ENCODE measurements at regions not wholly inside any gene's neighbourhood (a gene's known extent, or its start where the extent isn't known, plus 50 kb on each side); places are given as distances from the start of the nearest gene placed in this dataset.

DNA sequence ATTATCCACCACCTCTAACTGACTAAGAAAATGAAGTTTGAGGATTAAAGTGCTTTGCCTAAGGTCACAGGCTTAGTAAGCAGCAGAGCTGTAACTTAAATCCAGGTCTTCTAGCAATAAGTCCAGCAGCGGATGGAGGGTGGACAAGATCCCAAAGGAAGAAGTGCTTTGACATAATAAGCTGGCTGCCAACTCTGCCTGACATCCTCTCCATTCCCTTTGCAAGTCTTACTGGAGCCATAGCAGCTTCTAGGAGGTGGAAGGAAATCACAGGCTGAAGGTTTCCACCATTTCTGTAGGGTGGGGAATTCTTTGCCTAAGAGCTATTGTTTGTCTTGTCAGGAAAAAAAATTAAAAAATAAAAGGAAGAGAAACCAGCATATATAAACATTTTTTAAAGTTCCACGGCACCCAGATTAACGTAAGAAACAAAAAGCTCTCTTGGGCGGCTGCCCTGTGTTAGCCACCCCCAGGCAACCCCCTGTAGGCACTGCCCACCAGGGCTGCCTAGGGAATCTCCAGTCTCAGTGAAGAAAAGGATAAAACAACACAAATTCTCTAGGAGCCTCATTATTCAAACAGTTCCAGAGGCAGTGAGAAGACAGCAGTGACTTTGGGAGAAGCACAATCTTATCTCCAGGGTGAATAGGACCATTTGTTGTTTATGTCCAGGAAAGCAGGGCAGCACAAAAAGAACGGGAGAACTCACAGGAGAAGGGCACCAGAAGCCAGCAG lies 380.8 kb upstream of the CADM1 start:
- TF ChIP-seq, protein P1, sequence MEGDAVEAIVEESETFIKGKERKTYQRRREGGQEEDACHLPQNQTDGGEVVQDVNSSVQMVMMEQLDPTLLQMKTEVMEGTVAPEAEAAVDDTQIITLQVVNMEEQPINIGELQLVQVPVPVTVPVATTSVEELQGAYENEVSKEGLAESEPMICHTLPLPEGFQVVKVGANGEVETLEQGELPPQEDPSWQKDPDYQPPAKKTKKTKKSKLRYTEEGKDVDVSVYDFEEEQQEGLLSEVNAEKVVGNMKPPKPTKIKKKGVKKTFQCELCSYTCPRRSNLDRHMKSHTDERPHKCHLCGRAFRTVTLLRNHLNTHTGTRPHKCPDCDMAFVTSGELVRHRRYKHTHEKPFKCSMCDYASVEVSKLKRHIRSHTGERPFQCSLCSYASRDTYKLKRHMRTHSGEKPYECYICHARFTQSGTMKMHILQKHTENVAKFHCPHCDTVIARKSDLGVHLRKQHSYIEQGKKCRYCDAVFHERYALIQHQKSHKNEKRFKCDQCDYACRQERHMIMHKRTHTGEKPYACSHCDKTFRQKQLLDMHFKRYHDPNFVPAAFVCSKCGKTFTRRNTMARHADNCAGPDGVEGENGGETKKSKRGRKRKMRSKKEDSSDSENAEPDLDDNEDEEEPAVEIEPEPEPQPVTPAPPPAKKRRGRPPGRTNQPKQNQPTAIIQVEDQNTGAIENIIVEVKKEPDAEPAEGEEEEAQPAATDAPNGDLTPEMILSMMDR (IDR thresholded peaks at IDR 0.05; ENCODE audit: insufficient read depth in 1 of 2, low read depth in 1 of 2, low read length in 1 of 2, severe bottlenecking in 1 of 2, unreplicated experiment in 1 of 2): no peak

DNA sequence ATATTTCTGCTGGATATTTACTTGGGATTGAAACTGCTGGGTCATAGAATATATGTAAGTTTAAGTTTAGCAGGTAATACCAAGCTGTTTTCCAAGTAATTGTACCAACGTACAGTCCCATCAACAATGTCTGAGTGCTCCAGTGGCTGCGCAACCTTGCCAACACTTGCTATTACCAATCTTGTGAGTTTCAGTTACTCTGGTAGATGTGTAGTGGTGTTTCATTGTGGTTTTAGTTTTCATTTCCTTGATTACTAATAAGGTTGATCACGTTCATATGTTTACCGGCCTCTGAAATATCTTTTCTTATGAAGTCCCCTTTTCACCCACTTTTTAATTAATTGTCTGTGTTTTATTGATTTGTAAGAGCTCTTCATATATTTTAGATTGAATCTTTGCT lies 370.6 kb upstream of the CADM1 start:
- H3K9me3 Mint-ChIP-seq (ENCODE audit: unreplicated experiment): no peaks in the 10 kb centered on the region
- POLR2A ChIA-PET: no interaction called here
- no peak overlapping the region for H3K27ac Mint-ChIP-seq (ENCODE audit: unreplicated experiment)

More for the DNA sequence above, 380.8 kb upstream of the CADM1 start:
- H3K27me3 Mint-ChIP-seq (ENCODE audit: insufficient read depth, unreplicated experiment): peaks cover 30% of the 10 kb centered on the region
- BruUV-seq (replicated peaks): no TSS peak
- no peaks in the 10 kb centered on the region for H3K4me1 Mint-ChIP-seq (ENCODE audit: low read depth, unreplicated experiment)
- Histone ChIP-seq H3K36me3 (ENCODE audit: control insufficient read depth, insufficient read depth, low read length) (no peaks in the 10 kb centered on the region), H3K4me1 (no peaks in the 10 kb centered on the region), H3K9me3 (no peaks in the 10 kb centered on the region; the same call in 1 of the 2 replicates), H3K27me3 (replicated peaks; ENCODE audit: control insufficient read depth, insufficient read depth, low read length) (peaks cover 5% of the 10 kb centered on the region; the same call in 1 of the 2 replicates), H3K4me3 (ENCODE audit: low read depth, low read length) (no peak overlapping the region)
- POLR2A ChIA-PET: no interaction called here
- intact Hi-C loops (cut with micrococcal nuclease; ENCODE audit: unreplicated experiment): no loop called here
- DNase-seq: no peak
- H3K27ac Mint-ChIP-seq (ENCODE audit: unreplicated experiment): no peak overlapping the region
- no peaks in the 10 kb centered on the region for H3K36me3 Mint-ChIP-seq (ENCODE audit: insufficient read depth, unreplicated experiment)
- no peaks in the 10 kb centered on the region for H3K9me3 Mint-ChIP-seq (ENCODE audit: unreplicated experiment)
- no peak overlapping the region for H3K4me3 Mint-ChIP-seq (ENCODE audit: unreplicated experiment)
- CTCF ChIA-PET: no interaction called here

DNA sequence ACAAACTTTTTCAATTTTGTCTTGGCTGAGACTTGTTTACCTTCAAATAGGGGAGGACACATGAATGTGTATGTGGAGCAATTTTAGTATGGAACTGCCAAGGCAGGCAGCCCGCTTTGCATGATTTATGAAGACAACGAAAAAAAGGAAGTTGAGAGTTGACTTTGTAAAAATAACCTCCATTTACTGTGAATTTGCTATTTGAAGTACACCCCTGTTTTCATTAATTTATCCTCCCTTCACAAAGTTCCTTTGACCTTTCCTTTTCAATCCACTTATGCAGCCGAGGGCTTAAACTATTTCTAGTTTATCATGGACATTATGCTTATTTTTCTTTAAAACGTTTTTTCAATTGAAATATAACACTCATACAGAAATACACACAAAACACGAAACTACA lies 369.6 kb upstream of the CADM1 start:
- DNase-seq: no peak
- Mint-ChIP-seq H3K27ac (ENCODE audit: unreplicated experiment) (no peak overlapping the region), H3K4me3 (ENCODE audit: unreplicated experiment) (no peak overlapping the region), H3K27me3 (ENCODE audit: insufficient read depth, unreplicated experiment) (peaks cover 18% of the 10 kb centered on the region), H3K4me1 (ENCODE audit: low read depth, unreplicated experiment) (no peaks in the 10 kb centered on the region), H3K9me3 (ENCODE audit: unreplicated experiment) (no peaks in the 10 kb centered on the region), H3K36me3 (ENCODE audit: insufficient read depth, unreplicated experiment) (no peaks in the 10 kb centered on the region)
- Histone ChIP-seq H3K4me3 (ENCODE audit: low read depth, low read length) (no peak overlapping the region), H3K9me3 (no peaks in the 10 kb centered on the region; the same call in 1 of the 2 replicates), H3K36me3 (ENCODE audit: control insufficient read depth, insufficient read depth, low read length) (no peaks in the 10 kb centered on the region), H3K27me3 (replicated peaks; ENCODE audit: control insufficient read depth, insufficient read depth, low read length) (peaks cover 2% of the 10 kb centered on the region; the same call in 1 of the 2 replicates), H3K4me1 (no peaks in the 10 kb centered on the region)
- CTCF ChIA-PET: no interaction called here
- POLR2A ChIA-PET: no interaction called here
- BruUV-seq (replicated peaks): no TSS peak
- TF ChIP-seq, protein P1 (IDR thresholded peaks at IDR 0.05; ENCODE audit: insufficient read depth in 1 of 2, low read depth in 1 of 2, low read length in 1 of 2, severe bottlenecking in 1 of 2, unreplicated experiment in 1 of 2): no peak
- intact Hi-C loops (cut with micrococcal nuclease; ENCODE audit: unreplicated experiment): no loop called here

More for the DNA sequence above, 370.6 kb upstream of the CADM1 start:
- Mint-ChIP-seq H3K36me3 (ENCODE audit: insufficient read depth, unreplicated experiment) (no peaks in the 10 kb centered on the region), H3K27me3 (ENCODE audit: insufficient read depth, unreplicated experiment) (peaks cover 21% of the 10 kb centered on the region), H3K4me3 (ENCODE audit: unreplicated experiment) (no peak overlapping the region), H3K4me1 (ENCODE audit: low read depth, unreplicated experiment) (no peaks in the 10 kb centered on the region)
- intact Hi-C loops (cut with micrococcal nuclease; ENCODE audit: unreplicated experiment): no loop called here
- peaks cover 2% of the 10 kb centered on the region; the same call in 1 of the 2 replicates for H3K27me3 ChIP-seq (replicated peaks; ENCODE audit: control insufficient read depth, insufficient read depth, low read length)
- no peak overlapping the region for H3K4me3 ChIP-seq (ENCODE audit: low read depth, low read length)
- BruUV-seq (replicated peaks): no TSS peak
- no peaks in the 10 kb centered on the region for H3K4me1 ChIP-seq
- H3K9me3 ChIP-seq: no peaks in the 10 kb centered on the region; the same call in 1 of the 2 replicates
- DNase-seq: no peak
- TF ChIP-seq, protein P1 (IDR thresholded peaks at IDR 0.05; ENCODE audit: insufficient read depth in 1 of 2, low read depth in 1 of 2, low read length in 1 of 2, severe bottlenecking in 1 of 2, unreplicated experiment in 1 of 2): no peak
- no peaks in the 10 kb centered on the region for H3K36me3 ChIP-seq (ENCODE audit: control insufficient read depth, insufficient read depth, low read length)
- CTCF ChIA-PET: no interaction called here

Data from Caco-2 (cell line).